WTC11 (cell line): ENCODE measurements at regions not wholly inside any gene's neighbourhood (a gene's known extent, or its start where the extent isn't known, plus 50 kb on each side); places are given as distances from the start of the nearest gene placed in this dataset.
A peak's percentile ranks its signal among the peaks of the same experiment; 100 is the strongest.

Source experiments
- ATAC-seq: fragments of 200-7000 bp; cut with Tn5 transposase; 2 replicates; pipeline ENCODE4 v1.10.0; 2021; ENCODE audit warnings: mild to moderate bottlenecking, moderate library complexity
- CTCF ChIA-PET: fragments of 300-600 bp; sonication (Branson Sonifier 250); formaldehyde crosslinking; loops from one replicate; lab custom pipeline; 2021; ENCODE audit warnings: antibody characterized with exemption; lab: Charles Lee
- POLR2A ChIA-PET: fragments of 350-600 bp; sonication (Branson Sonifier 250); formaldehyde crosslinking; loops from one replicate; lab custom pipeline; 2021; ENCODE audit warnings: antibody characterized with exemption; lab: Charles Lee
- DNase-seq: peaks from one replicate; pipeline ENCODE4 v3.0.0; 2021; ENCODE audit warnings: low spot score
- H3K27ac Mint-ChIP-seq: 2 replicates; pipeline ENCODE4 v1.8.0; 2021; ENCODE audit warnings: mixed read lengths
- H3K27me3 Mint-ChIP-seq: 2 replicates; pipeline ENCODE4 v1.8.0; 2021; ENCODE audit warnings: low read depth, mild to moderate bottlenecking, moderate library complexity, mixed read lengths
- H3K36me3 Mint-ChIP-seq: 2 replicates; pipeline ENCODE4 v1.8.0; 2021; ENCODE audit warnings: mixed read lengths
- H3K4me1 Mint-ChIP-seq: 2 replicates; pipeline ENCODE4 v1.8.0; 2022; ENCODE audit warnings: mixed read lengths
- H3K4me3 Mint-ChIP-seq: 2 replicates; pipeline ENCODE4 v1.8.0; 2021; ENCODE audit warnings: mild to moderate bottlenecking, moderate library complexity, mixed read lengths
- H3K9me3 Mint-ChIP-seq: 2 replicates; pipeline ENCODE4 v1.8.0; 2021; ENCODE audit warnings: mixed read lengths
- CREM ChIP-seq: sonication (generic); formaldehyde crosslinking; IDR thresholded peaks from 2 replicates; pipeline ENCODE4 v1.8.1; 2022; ENCODE audit warnings: mild to moderate bottlenecking, missing genetic modification reagents, moderate library complexity
- E2F5 ChIP-seq: sonication (generic); formaldehyde crosslinking; IDR thresholded peaks from 2 replicates; pipeline ENCODE4 v1.8.1; 2022; ENCODE audit warnings: mild to moderate bottlenecking, moderate library complexity, missing genetic modification reagents
- HMGA2 ChIP-seq: fragments of 250-450 bp; sonication (Bioruptor Pico); IDR thresholded peaks from 2 replicates; pipeline ENCODE4 v1.4.0; 2021; ENCODE audit warnings: mild to moderate bottlenecking, moderate library complexity
- IRF1 ChIP-seq: sonication (generic); formaldehyde crosslinking; IDR thresholded peaks from 2 replicates; pipeline ENCODE4 v1.8.0; 2023; ENCODE audit warnings: missing genetic modification reagents
- IRF2 ChIP-seq: sonication (generic); formaldehyde crosslinking; IDR thresholded peaks from 2 replicates; pipeline ENCODE4 v1.8.0; 2022; ENCODE audit warnings: low read depth, missing genetic modification reagents, borderline replicate concordance
- MLX ChIP-seq: sonication (generic); formaldehyde crosslinking; IDR thresholded peaks from 2 replicates; pipeline ENCODE4 v1.8.1; 2023; ENCODE audit warnings: mild to moderate bottlenecking, missing genetic modification reagents, moderate library complexity
- MYBL2 ChIP-seq: sonication (generic); formaldehyde crosslinking; IDR thresholded peaks from 2 replicates; pipeline ENCODE4 v1.8.1; 2023; ENCODE audit warnings: mild to moderate bottlenecking, moderate library complexity, missing genetic modification reagents
- NFATC4 ChIP-seq: fragments of 250-450 bp; sonication (Bioruptor Pico); IDR thresholded peaks from 2 replicates; pipeline ENCODE4 v1.9.0; 2021; ENCODE audit warnings: mild to moderate bottlenecking
- OVOL2 ChIP-seq: fragments of 250-450 bp; sonication (Bioruptor Pico); IDR thresholded peaks from 2 replicates; pipeline ENCODE4 v1.9.0; 2021; ENCODE audit warnings: mild to moderate bottlenecking, borderline replicate concordance
- PRDM15 ChIP-seq: sonication (generic); formaldehyde crosslinking; IDR thresholded peaks from 2 replicates; pipeline ENCODE4 v1.8.0; 2022; ENCODE audit warnings: missing genetic modification reagents
- PRRX2 ChIP-seq: fragments of 250-450 bp; sonication (Bioruptor Pico); IDR thresholded peaks from 2 replicates; pipeline ENCODE4 v1.8.0; 2021; ENCODE audit warnings: mild to moderate bottlenecking
- RORB ChIP-seq: fragments of 250-450 bp; sonication (Bioruptor Pico); IDR thresholded peaks from 2 replicates; pipeline ENCODE4 v1.9.0; 2021; ENCODE audit warnings: mild to moderate bottlenecking
- SMAD3 ChIP-seq: sonication (generic); formaldehyde crosslinking; IDR thresholded peaks from 2 replicates; pipeline ENCODE4 v1.8.0; 2022; ENCODE audit warnings: missing genetic modification reagents, mild to moderate bottlenecking, borderline replicate concordance
- ZBTB21 ChIP-seq: sonication (generic); formaldehyde crosslinking; IDR thresholded peaks from 2 replicates; pipeline ENCODE4 v1.8.1; 2023; ENCODE audit warnings: mild to moderate bottlenecking, missing genetic modification reagents, borderline replicate concordance
- ZMAT4 ChIP-seq: fragments of 250-450 bp; sonication (Bioruptor Pico); IDR thresholded peaks from 2 replicates; pipeline ENCODE4 v1.9.0; 2021; ENCODE audit warnings: mild to moderate bottlenecking
- ZNF423 ChIP-seq: fragments of 250-450 bp; sonication (Bioruptor Pico); IDR thresholded peaks from 2 replicates; pipeline ENCODE4 v2.1.2; 2022; ENCODE audit warnings: mild to moderate bottlenecking, moderate library complexity
- ZNF512 ChIP-seq: sonication (generic); formaldehyde crosslinking; IDR thresholded peaks from 2 replicates; pipeline ENCODE4 v1.8.1; 2022; ENCODE audit warnings: missing genetic modification reagents, borderline replicate concordance
- ZSCAN18 ChIP-seq: fragments of 250-450 bp; sonication (Bioruptor Pico); IDR thresholded peaks from 2 replicates; pipeline ENCODE4 v2.1.2; 2022; ENCODE audit warnings: mild to moderate bottlenecking, moderate library complexity

GRCh38 chr3:103137830-103138229 lies 703.0 kb downstream of the ZPLD1 start:
- no peaks in the 10 kb centered on the region for H3K9me3 Mint-ChIP-seq
- H3K4me1 Mint-ChIP-seq: peaks cover 18% of the 10 kb centered on the region
- no peak for DNase-seq
- POLR2A ChIA-PET: no interaction called here
- H3K27ac Mint-ChIP-seq: no peak overlapping the region
- H3K4me3 Mint-ChIP-seq: no peak overlapping the region
- H3K36me3 Mint-ChIP-seq: no peaks in the 10 kb centered on the region
- no peaks in the 10 kb centered on the region for H3K27me3 Mint-ChIP-seq
- CTCF ChIA-PET: no interaction called here
- TF ChIP-seq HMGA2 (CRISPR knock-in tag) (peak; percentile 94), NFATC4 (CRISPR knock-in tag) (no peak)
- TF ChIP-seq, all 79 proteins: peak for 1
- ATAC-seq: no peak

GRCh38 chr3:103158183-103158582 lies 723.4 kb downstream of the ZPLD1 start:
- Mint-ChIP-seq H3K27me3 (no peaks in the 10 kb centered on the region), H3K4me1 (peaks cover 9% of the 10 kb centered on the region), H3K9me3 (no peaks in the 10 kb centered on the region), H3K27ac (no peak overlapping the region), H3K36me3 (no peaks in the 10 kb centered on the region), H3K4me3 (no peak overlapping the region)
- CTCF ChIA-PET: no interaction called here
- no peak for TF ChIP-seq CREM (CRISPR knock-in tag)
- no peak for TF ChIP-seq ZMAT4 (CRISPR knock-in tag)
- no peak for TF ChIP-seq RORB (CRISPR knock-in tag)
- TF ChIP-seq ZNF423: no peak
- TF ChIP-seq SMAD3 (CRISPR knock-in tag): no peak
- no peak for TF ChIP-seq E2F5 (CRISPR knock-in tag)
- POLR2A ChIA-PET: no interaction called here
- ATAC-seq (peak; percentile 92), DNase-seq (no peak)

GRCh38 chr3:103166890-103167289 lies 732.1 kb downstream of the ZPLD1 start:
- Mint-ChIP-seq H3K27ac (no peak overlapping the region), H3K4me3 (no peak overlapping the region), H3K9me3 (peaks cover 3% of the 10 kb centered on the region; the same call in 1 of the 2 replicates), H3K27me3 (no peaks in the 10 kb centered on the region), H3K4me1 (no peaks in the 10 kb centered on the region), H3K36me3 (no peaks in the 10 kb centered on the region)
- ChIA-PET CTCF (no interaction called here), POLR2A (no interaction called here)
- DNase-seq (no peak), ATAC-seq (no peak)
- TF ChIP-seq IRF1 (CRISPR knock-in tag): no peak
- no peak for TF ChIP-seq MYBL2 (CRISPR knock-in tag)
- TF ChIP-seq IRF2: no peak
- TF ChIP-seq ZBTB21 (CRISPR knock-in tag): no peak
- no peak for TF ChIP-seq OVOL2

- no peak overlapping the region for H3K27ac Mint-ChIP-seq
- DNase-seq (no peak), ATAC-seq (no peak)
- H3K9me3 Mint-ChIP-seq: peaks cover 3% of the 10 kb centered on the region; the same call in 1 of the 2 replicates
- ChIA-PET POLR2A (no interaction called here), CTCF (no interaction called here)
- no peak overlapping the region for H3K4me3 Mint-ChIP-seq
- H3K36me3 Mint-ChIP-seq: no peaks in the 10 kb centered on the region
- no peaks in the 10 kb centered on the region for H3K27me3 Mint-ChIP-seq
- H3K4me1 Mint-ChIP-seq: no peaks in the 10 kb centered on the region
- TF ChIP-seq MLX (no peak), ZNF512 (CRISPR knock-in tag) (no peak), ZSCAN18 (no peak), PRDM15 (CRISPR knock-in tag) (no peak), PRRX2 (CRISPR knock-in tag) (no peak), SMAD3 (CRISPR knock-in tag) (no peak)
Observed at GRCh38 chr3:103167850-103168249, 733.0 kb downstream of the ZPLD1 start.
